ENCODE measurements at regions not wholly inside any gene's neighbourhood (a gene's known extent, or its start where the extent isn't known, plus 50 kb on each side); places are given as distances from the start of the nearest gene placed in this dataset.
"Not testable (repeated sequence)": the region's sequence is repeated elsewhere in the genome, so short reads cannot be mapped to it uniquely, and the experiment has no call there.

DNA sequence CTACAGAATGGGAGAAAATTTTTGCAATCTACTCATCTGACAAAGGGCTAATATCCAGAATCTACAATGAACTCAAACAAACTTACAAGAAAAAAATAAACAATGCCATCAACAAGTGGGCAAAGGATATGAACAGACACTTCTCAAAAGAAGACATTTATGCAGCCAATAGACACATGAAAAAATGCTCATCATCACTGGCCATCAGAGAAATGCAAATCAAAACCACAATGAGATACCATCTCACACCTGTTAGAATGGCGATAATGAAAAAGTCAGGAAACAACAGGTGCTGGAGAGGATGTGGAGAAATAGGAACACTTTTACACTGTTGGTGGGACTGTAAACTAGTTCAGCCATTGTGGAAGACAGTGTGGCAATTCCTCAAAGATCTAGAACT, 60.3 kb upstream of the XAGE2 start:
- H3K4me3 ChIP-seq (ENCODE audit: low read length); H3K36me3 ChIP-seq (ENCODE audit: insufficient read depth, low read depth, low read length); H3K4me1 ChIP-seq (ENCODE audit: insufficient read depth, low read length); H3K9me3 ChIP-seq (ENCODE audit: insufficient read depth, low read depth, low read length); H3K9ac ChIP-seq (ENCODE audit: low read depth, low read length); H3K27ac ChIP-seq (ENCODE audit: low read length); H3K27me3 ChIP-seq (ENCODE audit: insufficient read depth, low read length): not testable (repeated sequence)

Measured in iPS-20b (cell line).